ENCODE measurements at regions not wholly inside any gene's neighbourhood (a gene's known extent, or its start where the extent isn't known, plus 50 kb on each side); places are given as distances from the start of the nearest gene placed in this dataset.
"Not testable (repeated sequence)": the region's sequence is repeated elsewhere in the genome, so short reads cannot be mapped to it uniquely, and the experiment has no call there.

- not testable (repeated sequence) for TF ChIP-seq CTCF (IDR thresholded peaks at IDR 0.05; ENCODE audit: extremely low read depth in 1 of 2, insufficient read depth in 1 of 2, low read depth in 1 of 2, low read length in 2 of 2); POLR2AphosphoS5 (IDR thresholded peaks at IDR 0.05; ENCODE audit: insufficient read depth, low read depth, low read length); MYC (IDR thresholded peaks at IDR 0.05; ENCODE audit: low read depth, low read length); POLR2A (IDR thresholded peaks at IDR 0.05; ENCODE audit: low read depth, low read length); EZH2 (IDR thresholded peaks at IDR 0.05; ENCODE audit: borderline replicate concordance, low read depth, low read length, severe bottlenecking); MAX (IDR thresholded peaks at IDR 0.05; ENCODE audit: insufficient read depth, insufficient read length); GATA2 (IDR thresholded peaks at IDR 0.05; ENCODE audit: insufficient read depth, insufficient read length, low read depth, low read length); JUN (IDR thresholded peaks at IDR 0.05; ENCODE audit: borderline replicate concordance, insufficient read depth, insufficient read length, low read depth)
Observed at GRCh38 chr1:38725321-38725961, 134.1 kb downstream of the RRAGC start.
